ENCODE measurements at regions not wholly inside any gene's neighbourhood (a gene's known extent, or its start where the extent isn't known, plus 50 kb on each side); places are given as distances from the start of the nearest gene placed in this dataset.
A peak's percentile ranks its signal among the peaks of the same experiment; 100 is the strongest.

GRCh38 chr3:182323898-182324297 lies 469.4 kb upstream of the ATP11B start:
- H3K27ac ChIP-seq, result peak overlapping the region; percentile 43
- H3K36me3 ChIP-seq (ENCODE audit: low read depth), result no peaks in the 10 kb centered on the region
- H3K27me3 ChIP-seq (ENCODE audit: insufficient read depth, low read depth), result no peaks in the 10 kb centered on the region
- ChIA-PET POLR2A (ENCODE audit: unreplicated experiment) (no interaction called here), CTCF (no interaction called here)
- H2AFZ ChIP-seq, result no peak overlapping the region; the same call in 1 of the 2 replicates
- H3K9me2 ChIP-seq (ENCODE audit: insufficient read depth), result no peaks in the 10 kb centered on the region
- peak overlapping the region; percentile 34 for H3K4me2 ChIP-seq
- H3F3A ChIP-seq (ENCODE audit: insufficient read depth, low read depth), result peaks cover 5% of the 10 kb centered on the region
- BruUV-seq (replicated peaks), result no TSS peak
- H3K9me3 ChIP-seq (ENCODE audit: insufficient read depth, low read depth), result 0 out of 2 replicates have a peak, but pooled peaks cover 5% of the 10 kb centered on the region
- TF ChIP-seq EZH2 (IDR thresholded peaks at IDR 0.05; ENCODE audit: low read depth) (no peak), CTCF (conservative IDR thresholded peaks at IDR 0.05) (no peak)
- intact Hi-C loops (cut with micrococcal nuclease; ENCODE audit: unreplicated experiment), result no loop called here
- H3K4me1 ChIP-seq (replicated peaks; ENCODE audit: insufficient read depth), result peaks cover 26% of the 10 kb centered on the region
- peak in 1 of 2 experiments; percentile 94 for DNase-seq
- no peaks in the 10 kb centered on the region for H3K79me2 ChIP-seq (ENCODE audit: low read depth)
- no peaks in the 10 kb centered on the region for H4K20me1 ChIP-seq (ENCODE audit: insufficient read depth)
- no peak overlapping the region for H3K4me3 ChIP-seq

- Histone ChIP-seq H3K79me2 (ENCODE audit: low read depth) (no peaks in the 10 kb centered on the region), H3K4me1 (replicated peaks; ENCODE audit: insufficient read depth) (peaks cover 26% of the 10 kb centered on the region), H3F3A (ENCODE audit: insufficient read depth, low read depth) (peaks cover 5% of the 10 kb centered on the region), H3K9me2 (ENCODE audit: insufficient read depth) (no peaks in the 10 kb centered on the region), H3K9me3 (ENCODE audit: insufficient read depth, low read depth) (no peaks in the 10 kb centered on the region), H3K36me3 (ENCODE audit: low read depth) (no peaks in the 10 kb centered on the region), H3K4me3 (no peak overlapping the region), H2AFZ (0 out of 2 replicates have a peak overlapping the region, but pooled peaks have one; percentile 13), H3K4me2 (peak overlapping the region; percentile 40; the same call in 1 of the 2 replicates), H3K27me3 (ENCODE audit: insufficient read depth, low read depth) (no peaks in the 10 kb centered on the region), H3K27ac (no peak overlapping the region), H4K20me1 (ENCODE audit: insufficient read depth) (no peaks in the 10 kb centered on the region)
- POLR2A ChIA-PET (ENCODE audit: unreplicated experiment), result interaction anchor here (0.6 to 0.8 kb wide), 3 partner anchors 28 to 59 kb away, joined by 4 to 5 read pairs (median 5); no protein-coding TSS in a partner anchor
- no peak for TF ChIP-seq EZH2 (IDR thresholded peaks at IDR 0.05; ENCODE audit: low read depth)
- no peak for TF ChIP-seq CTCF (conservative IDR thresholded peaks at IDR 0.05)
- CTCF ChIA-PET, result interaction anchor here (0.5 kb wide), 1 partner anchor 35 kb away, joined by 3 read pairs; no protein-coding TSS in a partner anchor
- peak in 1 of 2 experiments; percentile 39 for DNase-seq
- intact Hi-C loops (cut with micrococcal nuclease; ENCODE audit: unreplicated experiment), result no loop called here
- BruUV-seq (replicated peaks), result no TSS peak
Measured at GRCh38 chr3:182325213-182325950, 467.9 kb upstream of the ATP11B start.

GRCh38 chr3:182327196-182327681 lies 466.1 kb upstream of the ATP11B start:
- H3K4me1 ChIP-seq (replicated peaks; ENCODE audit: insufficient read depth), result peaks cover 26% of the 10 kb centered on the region
- H2AFZ ChIP-seq, result no peak overlapping the region
- H3K79me2 ChIP-seq (ENCODE audit: low read depth), result no peaks in the 10 kb centered on the region
- no peak overlapping the region for H3K4me2 ChIP-seq
- H3K27ac ChIP-seq, result no peak overlapping the region
- H3K4me3 ChIP-seq, result no peak overlapping the region
- peaks cover 5% of the 10 kb centered on the region for H3F3A ChIP-seq (ENCODE audit: insufficient read depth, low read depth)
- TF ChIP-seq EZH2 (IDR thresholded peaks at IDR 0.05; ENCODE audit: low read depth) (no peak), CTCF (conservative IDR thresholded peaks at IDR 0.05) (no peak)
- H3K36me3 ChIP-seq (ENCODE audit: low read depth), result no peaks in the 10 kb centered on the region
- H4K20me1 ChIP-seq (ENCODE audit: insufficient read depth), result no peaks in the 10 kb centered on the region
- no peak for DNase-seq
- H3K9me2 ChIP-seq (ENCODE audit: insufficient read depth), result no peaks in the 10 kb centered on the region
- no TSS peak for BruUV-seq (replicated peaks)
- POLR2A ChIA-PET (ENCODE audit: unreplicated experiment), result no interaction called here
- no peaks in the 10 kb centered on the region for H3K27me3 ChIP-seq (ENCODE audit: insufficient read depth, low read depth)
- CTCF ChIA-PET, result no interaction called here
- intact Hi-C loops (cut with micrococcal nuclease; ENCODE audit: unreplicated experiment), result no loop called here
- H3K9me3 ChIP-seq (ENCODE audit: insufficient read depth, low read depth), result no peaks in the 10 kb centered on the region

Data from PC-9 (cell line).